ENCODE measurements at regions not wholly inside any gene's neighbourhood (a gene's known extent, or its start where the extent isn't known, plus 50 kb on each side); places are given as distances from the start of the nearest gene placed in this dataset.

- no peaks in the 10 kb centered on the region for H3K9me3 ChIP-seq (ENCODE audit: low read length)
- H3K9me2 ChIP-seq (ENCODE audit: low read depth, low read length), result no peaks in the 10 kb centered on the region
- TF ChIP-seq EZH2 (IDR thresholded peaks at IDR 0.05; ENCODE audit: borderline replicate concordance, low read length) (no peak), CTCF (IDR thresholded peaks at IDR 0.05; ENCODE audit: low read length) (no peak)
- no peaks in the 10 kb centered on the region for H3K36me3 ChIP-seq (ENCODE audit: insufficient read depth, low read length)
- no peaks in the 10 kb centered on the region for H3K4me1 ChIP-seq (ENCODE audit: insufficient read depth, low read length, severe bottlenecking)
- no peaks in the 10 kb centered on the region for H3K27me3 ChIP-seq (ENCODE audit: insufficient read depth, low read length)
- no peak overlapping the region for H3K4me3 ChIP-seq (ENCODE audit: low read depth, low read length, poor library complexity, severe bottlenecking)
- H3K27ac ChIP-seq (ENCODE audit: low read depth, low read length, poor library complexity, severe bottlenecking), result no peak overlapping the region
- H2AFZ ChIP-seq (ENCODE audit: low read length), result no peak overlapping the region
- H4K20me1 ChIP-seq (ENCODE audit: insufficient read depth, low read length), result no peaks in the 10 kb centered on the region
- no peaks in the 10 kb centered on the region for H3F3A ChIP-seq (ENCODE audit: insufficient read depth, low read length)
- no peak overlapping the region for H3K4me2 ChIP-seq (ENCODE audit: low read length)
- H3K79me2 ChIP-seq (ENCODE audit: insufficient read depth, low read length), result no peaks in the 10 kb centered on the region
- no peak overlapping the region for H3K9ac ChIP-seq (ENCODE audit: low read length)
Observed at GRCh38 chr2:18467749-18468360, 92.6 kb downstream of the RDH14 start.

GRCh38 chr2:18465979-18466378, 94.5 kb downstream of the RDH14 start:
- Histone ChIP-seq H3K4me2 (ENCODE audit: low read length) (no peak overlapping the region), H3K4me3 (ENCODE audit: low read depth, low read length, poor library complexity, severe bottlenecking) (no peak overlapping the region), H3K9me2 (ENCODE audit: low read depth, low read length) (no peaks in the 10 kb centered on the region), H3K79me2 (ENCODE audit: insufficient read depth, low read length) (no peaks in the 10 kb centered on the region), H2AFZ (ENCODE audit: low read length) (no peak overlapping the region), H3K9ac (ENCODE audit: low read length) (no peak overlapping the region), H4K20me1 (ENCODE audit: insufficient read depth, low read length) (no peaks in the 10 kb centered on the region), H3K36me3 (ENCODE audit: insufficient read depth, low read length) (no peaks in the 10 kb centered on the region), H3F3A (ENCODE audit: insufficient read depth, low read length) (no peaks in the 10 kb centered on the region), H3K4me1 (ENCODE audit: insufficient read depth, low read length, severe bottlenecking) (no peaks in the 10 kb centered on the region), H3K27me3 (ENCODE audit: insufficient read depth, low read length) (no peaks in the 10 kb centered on the region), H3K27ac (ENCODE audit: low read depth, low read length, poor library complexity, severe bottlenecking) (no peak overlapping the region), H3K9me3 (ENCODE audit: low read length) (no peaks in the 10 kb centered on the region)
- TF ChIP-seq EZH2 (IDR thresholded peaks at IDR 0.05; ENCODE audit: borderline replicate concordance, low read length) (no peak), CTCF (IDR thresholded peaks at IDR 0.05; ENCODE audit: low read length) (no peak)

- H2AFZ ChIP-seq (ENCODE audit: low read length), result no peak overlapping the region
- no peak overlapping the region for H3K27ac ChIP-seq (ENCODE audit: low read depth, low read length, poor library complexity, severe bottlenecking)
- H3K9me3 ChIP-seq (ENCODE audit: low read length), result no peaks in the 10 kb centered on the region
- no peak overlapping the region for H3K4me3 ChIP-seq (ENCODE audit: low read depth, low read length, poor library complexity, severe bottlenecking)
- H3K4me1 ChIP-seq (ENCODE audit: insufficient read depth, low read length, severe bottlenecking), result no peaks in the 10 kb centered on the region
- H4K20me1 ChIP-seq (ENCODE audit: insufficient read depth, low read length), result no peaks in the 10 kb centered on the region
- no peak for TF ChIP-seq CTCF (IDR thresholded peaks at IDR 0.05; ENCODE audit: low read length)
- H3K4me2 ChIP-seq (ENCODE audit: low read length), result no peak overlapping the region
- no peaks in the 10 kb centered on the region for H3K27me3 ChIP-seq (ENCODE audit: insufficient read depth, low read length)
- no peak overlapping the region for H3K9ac ChIP-seq (ENCODE audit: low read length)
- no peaks in the 10 kb centered on the region for H3K79me2 ChIP-seq (ENCODE audit: insufficient read depth, low read length)
- H3K9me2 ChIP-seq (ENCODE audit: low read depth, low read length), result no peaks in the 10 kb centered on the region
- no peaks in the 10 kb centered on the region for H3K36me3 ChIP-seq (ENCODE audit: insufficient read depth, low read length)
- no peaks in the 10 kb centered on the region for H3F3A ChIP-seq (ENCODE audit: insufficient read depth, low read length)
Observed at GRCh38 chr2:18464913-18465312, 95.5 kb downstream of the RDH14 start.
